Vagina (tissue), 2 donors: ENCODE measurements at regions not wholly inside any gene's neighbourhood (a gene's known extent, or its start where the extent isn't known, plus 50 kb on each side); places are given as distances from the start of the nearest gene placed in this dataset.
"Not testable (repeated sequence)": the region's sequence is repeated elsewhere in the genome, so short reads cannot be mapped to it uniquely, and the experiment has no call there.

Experiments
- DNase-seq, 2 donors: peaks; one replicate each; pipeline ENCODE4 v3.0.0-alpha.2; 2017; ENCODE audit errors: extremely low spot score in 2 of 2
- H3K27ac ChIP-seq: fragments of 200-600 bp; sonication (generic); one replicate; pipeline ENCODE4 v1.5.1; 2019
- H3K27me3 ChIP-seq: fragments of 200-600 bp; sonication (generic); one replicate; pipeline ENCODE4 v1.5.1; 2019
- H3K36me3 ChIP-seq, 2 donors: fragments of 200-600 bp; sonication (generic); one replicate each; pipeline ENCODE4 v1.5.1; 2017 to 2019
- H3K4me1 ChIP-seq: fragments of 200-600 bp; sonication (generic); one replicate; pipeline ENCODE4 v1.5.1; 2019
- H3K4me3 ChIP-seq, 2 donors: fragments of 200-600 bp; sonication (generic); 1 replicate in 1 of 2; 2 replicates in 1 of 2; pipeline ENCODE4 v1.5.1; 2016 to 2019
- H3K9me3 ChIP-seq: fragments of 200-600 bp; sonication (generic); one replicate; pipeline ENCODE4 v1.5.1; 2019
- POLR2A ChIP-seq, 2 donors: fragments of 450-650 bp; IDR thresholded peaks; one replicate each; pipeline ENCODE4 v1.6.1; 2017; ENCODE audit warnings: antibody characterized with exemption in 2 of 2, mild to moderate bottlenecking in 2 of 2, moderate library complexity in 2 of 2
- POLR2AphosphoS5 ChIP-seq, 2 donors: sonication (generic); formaldehyde crosslinking; IDR thresholded peaks; one replicate each; pipeline ENCODE4 v1.9.0; 2017; ENCODE audit warnings: antibody characterized with exemption in 2 of 2, mild to moderate bottlenecking in 2 of 2, low read depth in 1 of 2; ENCODE audit not compliant: insufficient read depth in 1 of 2
- intact Hi-C: fragments of 100-400 bp; cut with DNase I; formaldehyde crosslinking; loops from one replicate; pipeline ENCODE4 v1.15.1; 2023
- TF ChIP-seq, protein P1 (sequence below), 3 experiments: fragments of 450-650 bp in 2 of 3; fragments of 200-600 bp in 1 of 3; sonication (generic) in 1 of 3; IDR thresholded peaks; one replicate each; pipeline ENCODE4 v1.5.1; 2017 to 2019; ENCODE audit warnings: antibody characterized with exemption in 3 of 3, mild to moderate bottlenecking in 2 of 3, moderate library complexity in 2 of 3

GRCh38 chr17:47066841-47067682 is 88.0 kb upstream of the RPRML start:
- Histone ChIP-seq H3K4me3 (peak overlapping the region; percentile 68 to 75), H3K36me3 (no peaks in the 10 kb centered on the region), H3K27ac (peak overlapping the region; percentile 85), H3K9me3 (no peaks in the 10 kb centered on the region), H3K27me3 (no peaks in the 10 kb centered on the region), H3K4me1 (peaks cover 13% of the 10 kb centered on the region)
- TF ChIP-seq, protein P1, sequence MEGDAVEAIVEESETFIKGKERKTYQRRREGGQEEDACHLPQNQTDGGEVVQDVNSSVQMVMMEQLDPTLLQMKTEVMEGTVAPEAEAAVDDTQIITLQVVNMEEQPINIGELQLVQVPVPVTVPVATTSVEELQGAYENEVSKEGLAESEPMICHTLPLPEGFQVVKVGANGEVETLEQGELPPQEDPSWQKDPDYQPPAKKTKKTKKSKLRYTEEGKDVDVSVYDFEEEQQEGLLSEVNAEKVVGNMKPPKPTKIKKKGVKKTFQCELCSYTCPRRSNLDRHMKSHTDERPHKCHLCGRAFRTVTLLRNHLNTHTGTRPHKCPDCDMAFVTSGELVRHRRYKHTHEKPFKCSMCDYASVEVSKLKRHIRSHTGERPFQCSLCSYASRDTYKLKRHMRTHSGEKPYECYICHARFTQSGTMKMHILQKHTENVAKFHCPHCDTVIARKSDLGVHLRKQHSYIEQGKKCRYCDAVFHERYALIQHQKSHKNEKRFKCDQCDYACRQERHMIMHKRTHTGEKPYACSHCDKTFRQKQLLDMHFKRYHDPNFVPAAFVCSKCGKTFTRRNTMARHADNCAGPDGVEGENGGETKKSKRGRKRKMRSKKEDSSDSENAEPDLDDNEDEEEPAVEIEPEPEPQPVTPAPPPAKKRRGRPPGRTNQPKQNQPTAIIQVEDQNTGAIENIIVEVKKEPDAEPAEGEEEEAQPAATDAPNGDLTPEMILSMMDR (IDR thresholded peaks at IDR 0.05) = peak in 1 of 3 experiments; percentile 2
- TF ChIP-seq POLR2A (IDR thresholded peaks at IDR 0.05) (no peak), POLR2AphosphoS5 (IDR thresholded peaks at IDR 0.05; ENCODE audit: insufficient read depth in 1 of 2, low read depth in 1 of 2) (peak in 1 of 2 donors; percentile 67)
- intact Hi-C loops = no loop called here
- no peak for DNase-seq

DNA sequence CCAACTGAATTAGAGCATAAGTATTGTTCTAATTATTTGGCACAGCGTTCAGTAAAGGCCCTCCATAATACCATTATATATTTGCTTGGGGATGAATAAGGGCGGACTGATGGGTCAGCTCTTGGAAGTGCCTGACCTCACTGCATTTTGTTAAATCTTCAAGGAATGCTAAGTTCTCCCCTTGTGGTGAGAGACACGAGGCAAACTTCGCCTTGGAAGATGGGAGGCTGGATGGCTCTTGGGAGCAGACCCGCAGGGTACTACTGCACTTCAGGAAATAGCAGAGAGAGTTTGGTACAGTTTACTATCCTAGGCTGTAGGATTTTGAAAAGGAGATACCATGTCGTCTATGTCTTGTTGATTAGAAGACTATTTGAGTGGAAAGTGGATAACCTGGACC is 87.0 kb upstream of the RPRML start:
- no peak overlapping the region for H3K4me3 ChIP-seq
- intact Hi-C loops = no loop called here

GRCh38 chr17:47064684-47065083 is 85.6 kb upstream of the RPRML start:
- intact Hi-C loops = no loop called here
- H3K4me1 ChIP-seq = peaks cover 13% of the 10 kb centered on the region
- TF ChIP-seq POLR2A (IDR thresholded peaks at IDR 0.05) = no peak
- TF ChIP-seq POLR2AphosphoS5 (IDR thresholded peaks at IDR 0.05; ENCODE audit: insufficient read depth in 1 of 2, low read depth in 1 of 2) = no peak
- TF ChIP-seq, protein P1 (IDR thresholded peaks at IDR 0.05) = no peak
- no peak for DNase-seq
- H3K36me3 ChIP-seq = no peaks in the 10 kb centered on the region
- no peaks in the 10 kb centered on the region for H3K9me3 ChIP-seq
- H3K27me3 ChIP-seq = no peaks in the 10 kb centered on the region
- no peak overlapping the region for H3K4me3 ChIP-seq
- H3K27ac ChIP-seq = no peak overlapping the region

More for the DNA sequence above, 87.0 kb upstream of the RPRML start:
- H3K36me3 ChIP-seq = no peaks in the 10 kb centered on the region
- H3K27me3 ChIP-seq = no peaks in the 10 kb centered on the region
- TF ChIP-seq POLR2A (IDR thresholded peaks at IDR 0.05) = no peak
- TF ChIP-seq POLR2AphosphoS5 (IDR thresholded peaks at IDR 0.05; ENCODE audit: insufficient read depth in 1 of 2, low read depth in 1 of 2) = no peak
- TF ChIP-seq, protein P1 (IDR thresholded peaks at IDR 0.05) = no peak
- H3K9me3 ChIP-seq = no peaks in the 10 kb centered on the region
- DNase-seq = no peak
- H3K27ac ChIP-seq = no peak overlapping the region
- peaks cover 13% of the 10 kb centered on the region for H3K4me1 ChIP-seq

GRCh38 chr17:47063475-47063874 is 84.4 kb upstream of the RPRML start:
- Histone ChIP-seq H3K27me3 (no peaks in the 10 kb centered on the region), H3K36me3 (no peaks in the 10 kb centered on the region), H3K4me1 (peaks cover 13% of the 10 kb centered on the region), H3K9me3 (no peaks in the 10 kb centered on the region), H3K4me3 (no peak overlapping the region), H3K27ac (no peak overlapping the region)
- no peak for TF ChIP-seq POLR2A (IDR thresholded peaks at IDR 0.05)
- no peak for TF ChIP-seq POLR2AphosphoS5 (IDR thresholded peaks at IDR 0.05; ENCODE audit: insufficient read depth in 1 of 2, low read depth in 1 of 2)
- TF ChIP-seq, protein P1 (IDR thresholded peaks at IDR 0.05) = no peak
- intact Hi-C loops = no loop called here
- DNase-seq = no peak

GRCh38 chr17:47062851-47063250 is 83.8 kb upstream of the RPRML start:
- intact Hi-C loops, DNase-seq: not testable (repeated sequence)
- H3K4me1 ChIP-seq = peaks cover 13% of the 10 kb centered on the region

DNA sequence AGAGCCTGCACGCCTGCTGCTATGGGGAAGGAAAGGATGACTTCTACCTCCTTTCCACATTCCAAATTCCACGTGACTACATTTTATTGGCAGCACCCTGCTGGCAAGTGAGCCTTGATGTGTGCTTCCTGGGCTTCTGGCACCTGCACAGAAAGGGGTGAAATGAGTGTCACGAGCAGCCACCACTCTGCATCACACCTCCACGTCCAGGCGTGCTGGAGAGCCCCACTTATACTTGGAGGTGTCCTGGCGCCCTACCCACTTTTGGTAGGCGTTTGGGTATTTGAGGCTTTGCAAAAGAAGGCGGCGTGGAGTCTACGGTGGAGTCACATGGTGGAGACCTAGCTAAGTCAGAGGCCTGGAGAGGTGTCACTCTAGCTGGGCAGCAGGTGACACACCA is 81.0 kb upstream of the RPRML start:
- intact Hi-C loops, H3K4me3 ChIP-seq, H3K9me3 ChIP-seq, H3K4me1 ChIP-seq, DNase-seq, H3K27ac ChIP-seq, H3K27me3 ChIP-seq: not testable (repeated sequence)
- H3K36me3 ChIP-seq = peaks cover 0 to 14% of the 10 kb centered on the region in 2 donors

More at GRCh38 chr17:47062851-47063250, 83.8 kb upstream of the RPRML start:
- not testable (repeated sequence) for H3K27me3 ChIP-seq, H3K27ac ChIP-seq, H3K4me3 ChIP-seq, H3K36me3 ChIP-seq, H3K9me3 ChIP-seq
